Astrocyte (in vitro differentiated cells and primary cell): ENCODE measurements at regions not wholly inside any gene's neighbourhood (a gene's known extent, or its start where the extent isn't known, plus 50 kb on each side); places are given as distances from the start of the nearest gene placed in this dataset.

Source experiments
- EZH2 ChIP-seq: IDR thresholded peaks from 2 replicates; pipeline ENCODE4 v1.6.1; 2012; ENCODE audit warnings: mild to moderate bottlenecking, low read length, inconsistent platforms; ENCODE audit not compliant: insufficient read depth
- TF ChIP-seq, protein P1 (sequence below): IDR thresholded peaks from 2 replicates; pipeline ENCODE4 v1.5.1; 2011; ENCODE audit warnings: low read depth, mild to moderate bottlenecking, inconsistent platforms, low read length, moderate library complexity; ENCODE audit not compliant: insufficient read depth

- TF ChIP-seq, protein P1, sequence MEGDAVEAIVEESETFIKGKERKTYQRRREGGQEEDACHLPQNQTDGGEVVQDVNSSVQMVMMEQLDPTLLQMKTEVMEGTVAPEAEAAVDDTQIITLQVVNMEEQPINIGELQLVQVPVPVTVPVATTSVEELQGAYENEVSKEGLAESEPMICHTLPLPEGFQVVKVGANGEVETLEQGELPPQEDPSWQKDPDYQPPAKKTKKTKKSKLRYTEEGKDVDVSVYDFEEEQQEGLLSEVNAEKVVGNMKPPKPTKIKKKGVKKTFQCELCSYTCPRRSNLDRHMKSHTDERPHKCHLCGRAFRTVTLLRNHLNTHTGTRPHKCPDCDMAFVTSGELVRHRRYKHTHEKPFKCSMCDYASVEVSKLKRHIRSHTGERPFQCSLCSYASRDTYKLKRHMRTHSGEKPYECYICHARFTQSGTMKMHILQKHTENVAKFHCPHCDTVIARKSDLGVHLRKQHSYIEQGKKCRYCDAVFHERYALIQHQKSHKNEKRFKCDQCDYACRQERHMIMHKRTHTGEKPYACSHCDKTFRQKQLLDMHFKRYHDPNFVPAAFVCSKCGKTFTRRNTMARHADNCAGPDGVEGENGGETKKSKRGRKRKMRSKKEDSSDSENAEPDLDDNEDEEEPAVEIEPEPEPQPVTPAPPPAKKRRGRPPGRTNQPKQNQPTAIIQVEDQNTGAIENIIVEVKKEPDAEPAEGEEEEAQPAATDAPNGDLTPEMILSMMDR, result no peak
- TF ChIP-seq EZH2, result no peak
These were observed 102.8 kb upstream of the AMZ2 start for GRCh38 chr17:68145088-68145487.
